Right atrium auricular region (tissue), 2 donors: ENCODE measurements at regions not wholly inside any gene's neighbourhood (a gene's known extent, or its start where the extent isn't known, plus 50 kb on each side); places are given as distances from the start of the nearest gene placed in this dataset.
A peak's percentile ranks its signal among the peaks of the same experiment; 100 is the strongest.

Experiments used
- DNase-seq: peaks from one replicate; pipeline ENCODE4 v3.0.0-alpha.2; 2019; ENCODE audit warnings: low spot score
- H3K27ac ChIP-seq, 2 donors: fragments of 200-600 bp; sonication (generic); 1 replicate in 1 of 2; 2 replicates in 1 of 2; pipeline ENCODE4 v1.5.1; 2016 to 2019
- H3K27me3 ChIP-seq, 2 donors: fragments of 200-600 bp; sonication (generic); one replicate each; pipeline versions ENCODE4 v1.5.1 to v1.6.0; 2017 to 2019
- H3K36me3 ChIP-seq: fragments of 200-600 bp; sonication (generic); one replicate; pipeline ENCODE4 v1.5.1; 2016
- H3K4me1 ChIP-seq, 2 donors: fragments of 200-600 bp; sonication (generic); one replicate each; pipeline versions ENCODE4 v1.5.1 to v1.6.0; 2017 to 2019
- H3K4me3 ChIP-seq, 2 donors: fragments of 200-600 bp; sonication (generic); 1 replicate in 1 of 2; 2 replicates in 1 of 2; pipeline ENCODE4 v1.5.1; 2017 to 2019; ENCODE audit warnings: mild to moderate bottlenecking in 1 of 2, moderate library complexity in 1 of 2
- H3K9me3 ChIP-seq, 2 donors: fragments of 200-600 bp; sonication (generic); one replicate each; pipeline ENCODE4 v1.5.1; 2019
- CTCF ChIP-seq, 2 donors: fragments of 200-600 bp; sonication (generic); IDR thresholded peaks; one replicate each; pipeline ENCODE4 v1.5.1; 2019; ENCODE audit warnings: antibody characterized with exemption in 2 of 2

- H3K36me3 ChIP-seq = no peaks in the 10 kb centered on the region
- H3K4me1 ChIP-seq = peaks cover 0 to 8% of the 10 kb centered on the region in 2 donors
- TF ChIP-seq CTCF (IDR thresholded peaks at IDR 0.05) = no peak
- H3K27ac ChIP-seq = no peak overlapping the region
- no peak for DNase-seq
- no peak overlapping the region for H3K4me3 ChIP-seq
- H3K9me3 ChIP-seq = no peaks in the 10 kb centered on the region
- no peaks in the 10 kb centered on the region for H3K27me3 ChIP-seq
Observed at GRCh38 chr13:40331802-40332201, 334.6 kb downstream of the FOXO1 start.

- DNase-seq = no peak
- Histone ChIP-seq H3K36me3 (no peaks in the 10 kb centered on the region), H3K4me1 (peaks cover 0 to 12% of the 10 kb centered on the region in 2 donors), H3K9me3 (no peaks in the 10 kb centered on the region), H3K27ac (no peak overlapping the region), H3K27me3 (no peaks in the 10 kb centered on the region), H3K4me3 (no peak overlapping the region)
- TF ChIP-seq CTCF (IDR thresholded peaks at IDR 0.05) = no peak
Observed at GRCh38 chr13:40333226-40333625, 333.2 kb downstream of the FOXO1 start.

DNA sequence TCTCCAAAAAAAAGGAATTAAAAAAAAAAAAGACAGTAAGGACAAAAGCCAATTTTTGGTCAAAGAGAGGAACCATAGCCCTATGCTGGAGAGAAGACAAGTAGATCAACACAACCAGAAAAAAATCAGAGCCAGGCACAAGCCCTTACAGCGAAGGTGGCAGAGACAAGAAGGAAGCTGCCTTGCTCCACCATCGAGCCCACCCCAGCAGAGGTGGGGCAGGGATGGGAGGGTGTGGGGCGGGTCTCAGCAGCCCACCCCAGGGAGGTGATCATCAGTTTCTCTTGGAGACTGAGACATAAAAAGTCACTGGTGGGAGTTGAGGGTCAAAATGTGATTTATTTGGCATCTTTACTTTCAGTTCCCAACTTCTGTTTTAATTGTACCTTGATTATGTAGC lies 332.4 kb downstream of the FOXO1 start:
- H3K4me3 ChIP-seq = no peak overlapping the region
- no peak overlapping the region for H3K27ac ChIP-seq
- H3K36me3 ChIP-seq = no peaks in the 10 kb centered on the region
- no peak for TF ChIP-seq CTCF (IDR thresholded peaks at IDR 0.05)
- no peak for DNase-seq
- no peaks in the 10 kb centered on the region for H3K27me3 ChIP-seq
- no peaks in the 10 kb centered on the region for H3K9me3 ChIP-seq
- peaks cover 0 to 12% of the 10 kb centered on the region in 2 donors for H3K4me1 ChIP-seq

DNA sequence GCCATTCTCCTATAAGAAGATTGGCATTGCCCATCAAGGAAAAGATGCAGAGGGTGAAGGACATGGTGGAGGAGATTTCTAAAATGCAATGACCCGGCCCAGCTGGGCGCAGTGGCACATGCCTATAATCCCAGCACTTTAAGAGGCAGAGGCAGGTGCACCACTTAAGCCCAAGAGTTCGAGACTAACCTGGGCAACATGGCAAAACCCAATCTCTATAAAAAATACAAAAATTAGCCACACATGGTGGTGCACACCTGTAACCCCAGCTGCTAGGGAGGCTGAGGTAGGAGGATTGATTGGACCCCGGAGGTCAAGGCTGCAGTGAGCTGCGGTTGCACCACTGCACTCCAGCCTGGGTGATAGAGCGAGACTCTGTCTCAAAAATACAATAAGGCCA lies 331.8 kb downstream of the FOXO1 start:
- DNase-seq = no peak
- no peaks in the 10 kb centered on the region for H3K36me3 ChIP-seq

DNA sequence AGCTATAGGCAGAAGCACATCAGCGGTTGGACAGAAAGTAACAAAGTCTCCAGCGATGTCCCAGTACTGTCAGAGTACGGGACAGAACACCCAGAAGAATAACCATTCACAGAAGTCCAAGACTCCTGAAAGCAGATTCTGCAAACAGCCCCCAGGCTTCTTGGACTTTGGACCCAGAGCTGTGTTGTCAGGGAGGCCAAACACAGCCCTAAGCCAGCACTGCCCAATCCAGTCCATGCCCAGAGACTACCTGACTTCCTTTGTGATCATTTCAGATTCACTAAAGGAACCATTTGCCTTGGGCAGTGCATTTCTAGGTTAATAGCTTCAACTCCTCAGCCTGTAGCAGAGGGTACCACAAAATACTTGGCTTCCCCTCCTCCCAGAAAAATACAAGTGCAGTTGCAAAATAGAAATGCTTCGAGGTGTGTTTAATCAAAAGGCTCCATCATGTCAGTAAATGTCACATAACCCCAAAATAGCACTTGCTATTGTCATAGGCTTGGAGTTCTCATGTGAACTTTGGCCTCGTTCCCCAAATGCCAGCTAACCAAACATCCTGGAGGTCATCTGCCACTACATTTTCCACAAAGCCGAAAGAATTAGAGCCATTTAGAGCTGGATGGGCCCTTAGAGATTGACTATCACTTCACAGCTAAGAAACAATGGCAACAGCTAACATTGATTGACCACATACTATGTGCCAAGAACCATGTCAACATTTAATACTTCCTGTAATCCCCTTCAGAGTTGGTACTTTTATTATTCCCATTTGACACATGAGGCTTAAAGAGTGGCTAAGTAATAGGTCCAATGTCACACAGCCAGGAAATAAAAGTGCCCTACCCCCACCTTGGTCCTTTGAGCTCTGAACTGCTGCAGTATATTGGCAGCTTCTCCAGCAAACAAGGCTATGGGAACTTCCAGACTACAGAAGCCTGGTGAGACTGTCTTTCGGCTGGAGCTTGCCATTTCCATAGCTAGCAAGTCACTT lies 329.9 kb downstream of the FOXO1 start:
- H3K4me3 ChIP-seq = no peak overlapping the region
- no peaks in the 10 kb centered on the region for H3K27me3 ChIP-seq
- no peak for TF ChIP-seq CTCF (IDR thresholded peaks at IDR 0.05)
- no peaks in the 10 kb centered on the region for H3K36me3 ChIP-seq
- peaks cover 0 to 12% of the 10 kb centered on the region in 2 donors for H3K4me1 ChIP-seq
- H3K27ac ChIP-seq = no peak overlapping the region
- DNase-seq = peak; percentile 50
- H3K9me3 ChIP-seq = no peaks in the 10 kb centered on the region

More for the DNA sequence above, 331.8 kb downstream of the FOXO1 start:
- no peaks in the 10 kb centered on the region for H3K9me3 ChIP-seq
- no peak overlapping the region for H3K27ac ChIP-seq
- peaks cover 0 to 12% of the 10 kb centered on the region in 2 donors for H3K4me1 ChIP-seq
- no peak overlapping the region for H3K4me3 ChIP-seq
- no peaks in the 10 kb centered on the region for H3K27me3 ChIP-seq
- TF ChIP-seq CTCF (IDR thresholded peaks at IDR 0.05) = no peak
